HS-5 (cell line): ENCODE measurements at regions not wholly inside any gene's neighbourhood (a gene's known extent, or its start where the extent isn't known, plus 50 kb on each side); places are given as distances from the start of the nearest gene placed in this dataset.
"Not testable (repeated sequence)": the region's sequence is repeated elsewhere in the genome, so short reads cannot be mapped to it uniquely, and the experiment has no call there.

Experiments used
- DNase-seq: peaks from one replicate; pipeline ENCODE4 v3.0.0-alpha.2; 2012; ENCODE audit warnings: low read depth

DNA sequence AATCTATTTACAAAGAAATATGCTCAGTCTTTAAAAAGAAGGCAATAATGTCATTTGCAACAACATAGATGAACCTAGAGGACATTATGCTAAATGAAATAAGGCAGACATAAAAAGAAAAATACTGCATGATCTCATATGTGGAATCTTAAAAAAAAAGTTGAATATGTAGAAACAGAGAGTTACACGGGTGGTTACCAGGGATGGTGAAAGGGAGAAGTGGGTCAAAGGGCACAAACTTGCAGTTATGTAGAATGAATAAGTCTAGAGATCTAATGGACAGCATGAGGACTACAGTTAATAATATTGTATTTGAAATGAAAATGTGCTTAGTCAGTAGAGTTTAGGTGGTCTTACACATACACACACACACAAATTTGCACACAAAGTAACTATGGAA is 88.2 kb upstream of the CCDC71L start:
- DNase-seq, result no peak

DNA sequence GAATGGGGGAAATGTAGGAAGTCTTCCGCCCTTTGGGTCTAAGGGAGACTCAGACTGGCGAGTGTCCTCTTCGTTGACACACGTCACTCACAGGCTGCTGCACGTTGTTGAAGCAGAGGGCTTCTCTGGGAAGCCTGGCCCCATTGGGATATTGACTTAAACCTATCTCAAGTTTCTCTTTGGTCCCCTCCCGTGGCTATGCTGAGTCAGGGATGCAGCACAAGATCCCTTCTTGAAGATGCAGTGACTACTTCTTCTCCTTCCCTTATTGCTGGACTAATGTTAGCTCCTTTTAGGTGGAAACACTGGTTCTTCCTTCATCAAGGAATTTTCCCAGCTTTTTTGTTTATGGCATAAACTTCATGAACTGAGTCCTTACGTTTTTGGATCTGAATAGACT is 89.8 kb upstream of the CCDC71L start:
- DNase-seq, result no peak

DNA sequence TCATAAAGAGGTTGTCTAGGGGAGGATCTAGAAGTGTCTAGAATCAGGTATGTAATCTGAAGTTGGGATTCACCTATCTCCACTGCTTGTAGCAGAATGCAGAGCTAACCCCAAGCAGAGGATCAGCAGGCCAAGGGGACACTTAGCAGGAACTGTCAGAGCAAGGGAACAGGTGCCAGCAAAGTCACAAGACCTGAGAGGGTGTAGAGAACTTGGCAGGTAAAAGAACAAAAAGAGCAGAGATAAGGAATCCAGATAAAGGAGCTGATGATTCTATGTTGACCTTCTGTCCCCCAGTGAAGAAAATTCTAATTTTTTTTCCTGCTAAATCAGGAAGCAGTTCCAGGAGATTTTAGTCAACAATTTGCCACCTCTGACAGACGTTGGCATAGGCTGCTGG is 91.4 kb upstream of the CCDC71L start:
- no peak for DNase-seq

DNA sequence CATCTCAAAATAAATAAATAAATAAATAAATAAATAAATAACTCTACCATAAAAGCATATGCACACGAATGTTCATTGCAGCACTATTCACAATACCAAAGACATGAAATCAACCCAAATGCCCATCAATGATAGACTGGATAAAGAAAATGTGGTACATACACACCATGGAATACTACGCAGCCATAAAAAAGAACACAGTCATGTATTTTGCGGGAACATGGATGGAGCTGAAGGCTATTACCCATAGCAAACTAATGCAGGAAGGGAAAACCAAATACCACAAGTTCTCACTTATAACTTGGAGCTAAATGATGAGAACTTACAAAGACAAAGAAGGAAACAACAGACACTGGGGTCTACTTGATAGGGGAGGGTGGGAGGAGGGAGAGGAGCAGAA is 94.1 kb upstream of the CCDC71L start:
- DNase-seq, result not testable (repeated sequence)

DNA sequence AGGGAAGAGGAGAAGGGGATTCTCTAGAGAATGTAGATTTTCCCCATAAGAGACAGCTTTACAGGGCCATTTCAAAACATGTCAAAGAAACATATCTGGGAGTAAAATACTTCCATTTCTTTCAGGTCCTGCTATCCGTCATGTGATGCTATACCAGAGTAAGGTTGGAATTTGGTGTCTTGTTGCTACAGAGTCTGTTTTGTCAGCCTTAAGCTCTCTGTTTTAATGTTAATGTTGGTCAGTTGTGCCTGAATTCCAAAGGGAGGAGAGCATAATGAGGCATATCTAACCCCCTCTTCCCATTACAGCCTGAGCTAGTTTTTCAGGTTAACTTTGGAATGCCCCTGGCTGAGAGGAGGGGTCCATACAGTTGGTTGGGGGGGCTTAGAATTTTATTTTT is 94.7 kb upstream of the CCDC71L start:
- no peak for DNase-seq

GRCh38 chr7:106756071-106756470 is 95.1 kb upstream of the CCDC71L start:
- DNase-seq, result no peak

GRCh38 chr7:106756884-106757283 is 95.9 kb upstream of the CCDC71L start:
- DNase-seq, result no peak

- no peak for DNase-seq
Observed at GRCh38 chr7:106757846-106758245, 96.9 kb upstream of the CCDC71L start.

GRCh38 chr7:106762845-106763244 is 101.9 kb upstream of the CCDC71L start:
- DNase-seq, result not testable (repeated sequence)

DNA sequence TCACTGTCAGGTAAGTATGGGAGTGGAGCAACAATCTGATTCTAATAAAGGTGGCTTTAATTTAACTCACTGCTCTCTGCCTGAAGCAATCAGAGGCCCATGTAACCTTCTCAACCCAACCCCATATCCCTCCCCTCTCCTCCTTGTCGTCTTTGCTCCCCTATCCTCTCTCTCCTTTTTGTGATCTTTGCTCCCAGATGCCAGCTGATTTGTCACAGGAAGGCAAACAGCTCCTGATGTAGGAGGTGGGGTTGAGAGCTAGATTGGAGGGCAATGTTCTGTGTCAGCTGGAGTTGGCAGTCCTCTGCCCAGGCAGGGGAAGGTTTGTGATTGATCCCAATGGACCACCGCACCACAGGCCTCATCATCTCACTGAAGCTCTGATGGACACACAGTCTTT is 101.4 kb upstream of the PIK3CG start:
- DNase-seq, result no peak

DNA sequence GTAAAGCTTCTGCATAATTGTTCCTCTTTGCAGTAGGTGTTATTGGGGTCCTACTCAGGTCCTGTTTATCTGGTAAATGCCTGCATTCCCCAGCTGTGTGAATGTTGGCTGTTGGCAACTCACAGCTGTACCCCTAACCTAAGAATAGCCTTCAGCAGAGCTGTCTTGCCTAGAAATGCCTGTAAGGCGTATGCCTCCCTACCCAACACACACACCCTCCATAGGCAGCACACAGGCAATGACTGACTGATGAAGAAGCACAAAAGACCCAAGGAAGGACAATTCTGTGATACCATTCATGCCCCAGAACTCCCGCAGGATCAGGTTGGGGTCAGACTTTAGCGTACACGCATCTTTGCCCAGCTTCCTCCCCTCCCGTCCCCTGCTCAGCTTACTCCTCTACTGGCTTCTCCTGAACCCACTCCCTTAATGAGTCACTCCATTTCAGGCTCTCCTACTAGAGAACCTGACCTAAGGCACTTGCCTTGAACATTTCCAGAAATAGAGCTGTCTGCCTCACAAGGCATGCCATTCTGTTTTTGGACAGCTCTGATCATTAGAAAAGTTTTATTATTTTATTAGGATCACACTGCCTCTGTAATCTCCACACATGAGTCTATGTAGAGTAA is 99.2 kb upstream of the PIK3CG start:
- no peak for DNase-seq

DNA sequence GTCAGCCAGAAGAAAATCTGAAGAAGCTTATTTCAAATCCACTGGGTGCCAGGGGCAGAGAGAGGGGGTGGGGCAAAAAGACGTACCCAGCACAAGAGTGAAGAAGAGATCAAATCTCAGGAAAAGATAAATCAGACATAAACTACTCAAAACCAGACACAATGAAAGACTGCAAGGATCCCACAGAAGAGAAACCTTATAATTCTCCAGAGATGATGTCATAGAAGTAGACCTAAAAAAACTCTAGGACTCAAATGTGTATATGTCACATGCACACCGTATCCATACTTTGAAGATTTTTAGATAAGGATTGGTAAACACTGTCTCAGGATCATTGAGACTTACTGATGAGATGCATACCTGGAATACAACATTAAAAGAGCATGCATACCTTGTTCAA is 98.5 kb upstream of the PIK3CG start:
- no peak for DNase-seq

- DNase-seq, result no peak
Observed at GRCh38 chr7:106767078-106767477, 98.0 kb upstream of the PIK3CG start.

GRCh38 chr7:106767498-106768323 is 97.4 kb upstream of the PIK3CG start:
- DNase-seq, result no peak

- DNase-seq, result no peak
Observed at GRCh38 chr7:106768324-106768751, 96.7 kb upstream of the PIK3CG start.

DNA sequence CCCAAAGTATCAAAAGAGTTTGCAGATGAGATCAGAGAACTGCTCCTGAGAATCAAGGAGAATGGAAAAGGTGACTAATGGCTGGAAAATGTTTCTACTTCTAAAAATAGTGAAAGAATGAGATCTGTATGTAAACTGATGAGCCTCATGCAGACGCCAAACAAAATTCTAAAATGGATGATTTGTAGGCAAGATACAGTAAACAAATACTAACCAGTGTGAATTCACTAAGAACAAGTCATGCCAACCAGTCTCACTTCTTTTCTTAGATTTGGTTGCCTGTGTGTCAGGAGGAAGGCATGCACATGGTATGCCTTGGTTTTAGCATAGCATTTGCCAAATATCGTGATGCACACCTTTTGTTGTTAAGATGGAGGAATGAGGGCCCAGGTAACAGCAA is 94.9 kb upstream of the PIK3CG start:
- DNase-seq, result peak; percentile 69

DNA sequence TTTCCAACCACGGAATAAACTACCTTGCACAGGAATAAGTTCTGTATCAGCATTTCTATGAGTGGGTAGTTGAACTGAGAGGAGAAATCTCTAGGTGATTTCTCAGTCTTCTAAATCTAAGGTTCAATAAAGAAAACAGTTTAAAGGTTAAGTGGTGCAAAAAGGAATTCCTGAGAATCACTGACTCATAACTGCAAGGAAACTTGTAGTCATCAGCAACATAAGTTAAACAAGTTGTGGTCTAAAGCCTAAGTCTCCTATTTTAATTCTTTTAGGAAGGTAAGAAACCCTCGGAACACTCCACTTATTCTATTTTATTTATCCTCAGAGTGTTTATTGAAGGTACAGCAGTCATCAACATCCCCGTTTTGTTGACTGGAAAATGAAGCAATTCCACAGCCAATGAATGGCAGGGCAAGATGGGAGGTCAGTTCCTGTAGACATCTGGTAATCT is 92.4 kb upstream of the PIK3CG start:
- DNase-seq, result peak; percentile 45

- DNase-seq, result no peak
Observed at GRCh38 chr7:106773228-106773627, 91.9 kb upstream of the PIK3CG start.

DNA sequence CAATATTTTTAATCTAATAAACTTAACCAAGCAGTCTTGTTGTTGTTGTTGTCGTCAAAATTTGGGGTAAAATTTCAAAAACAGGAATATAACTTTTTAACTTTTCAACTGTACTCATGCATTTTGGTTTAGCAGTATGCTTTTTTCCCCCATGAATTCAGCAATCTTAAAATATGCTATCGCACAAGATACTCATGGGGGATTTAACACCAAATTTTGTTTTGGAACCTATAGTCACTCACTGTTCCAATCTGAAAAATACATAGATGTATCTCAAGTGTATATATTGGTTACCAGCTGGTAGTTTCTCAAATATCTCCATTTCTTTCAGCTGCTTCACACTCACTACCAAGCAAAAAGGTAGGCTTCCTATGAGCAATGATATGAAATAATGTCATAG is 91.4 kb upstream of the PIK3CG start:
- DNase-seq, result no peak

DNA sequence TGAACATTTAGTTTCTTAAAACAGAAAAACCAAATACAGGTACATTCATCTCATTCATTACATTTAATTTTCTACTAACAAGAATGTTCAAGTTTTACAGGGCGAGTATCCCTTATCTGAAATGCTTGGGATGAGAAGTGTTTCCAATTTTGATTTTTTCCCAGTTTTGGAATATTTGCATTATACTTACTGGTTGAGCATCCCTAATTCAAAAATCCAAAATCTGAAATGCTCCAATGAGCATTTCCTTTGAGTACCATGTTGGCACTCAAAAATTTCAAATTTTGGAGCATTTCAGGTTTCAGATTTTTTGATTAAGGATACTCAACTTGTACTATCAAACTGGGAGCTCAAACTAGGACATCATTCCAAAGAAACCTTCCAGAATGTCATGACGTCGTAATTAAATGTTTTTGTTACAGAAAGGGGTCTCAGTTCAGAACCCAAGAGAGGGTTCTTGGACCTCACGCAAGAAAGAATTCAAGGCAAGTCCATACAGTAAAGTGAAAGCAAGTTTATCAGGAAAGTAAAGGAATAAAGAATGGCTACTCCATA is 90.8 kb upstream of the PIK3CG start:
- no peak for DNase-seq

DNA sequence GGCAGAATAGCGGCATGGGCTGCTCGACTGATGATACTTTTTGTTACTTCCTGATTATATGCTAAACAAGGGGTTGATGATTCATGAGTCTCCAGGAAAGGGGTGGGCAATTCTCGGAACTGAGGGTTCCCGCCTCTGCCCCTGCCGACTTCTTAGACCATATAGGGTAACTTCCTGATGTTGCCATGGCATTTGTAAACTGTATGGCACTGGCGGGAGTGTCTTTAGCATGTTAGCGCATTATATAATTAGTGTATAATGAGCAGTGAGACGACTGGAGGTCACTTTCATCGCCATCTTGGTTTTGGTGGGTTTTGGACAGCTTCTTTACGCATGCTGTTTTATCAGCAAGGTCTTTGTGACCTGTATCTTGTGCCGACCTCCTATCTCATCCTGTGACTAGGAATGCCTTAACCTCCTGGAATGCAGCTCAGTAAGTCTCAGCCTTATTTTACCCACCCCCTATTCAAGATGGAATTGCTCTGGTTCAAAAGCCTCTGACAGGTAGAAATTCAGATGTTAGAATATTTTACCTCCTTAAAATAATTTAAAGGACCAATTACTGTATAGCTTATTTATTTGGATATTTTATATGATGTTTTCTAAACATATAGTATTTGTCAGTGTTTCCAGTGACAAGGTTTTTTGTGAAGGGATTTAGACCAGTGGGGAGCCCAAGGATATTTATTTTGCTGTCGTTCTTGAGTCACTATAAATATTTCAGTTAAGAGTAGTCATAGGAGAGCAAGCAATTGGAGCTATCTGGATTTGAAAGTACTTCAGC is 90.1 kb upstream of the PIK3CG start:
- DNase-seq, result no peak

DNA sequence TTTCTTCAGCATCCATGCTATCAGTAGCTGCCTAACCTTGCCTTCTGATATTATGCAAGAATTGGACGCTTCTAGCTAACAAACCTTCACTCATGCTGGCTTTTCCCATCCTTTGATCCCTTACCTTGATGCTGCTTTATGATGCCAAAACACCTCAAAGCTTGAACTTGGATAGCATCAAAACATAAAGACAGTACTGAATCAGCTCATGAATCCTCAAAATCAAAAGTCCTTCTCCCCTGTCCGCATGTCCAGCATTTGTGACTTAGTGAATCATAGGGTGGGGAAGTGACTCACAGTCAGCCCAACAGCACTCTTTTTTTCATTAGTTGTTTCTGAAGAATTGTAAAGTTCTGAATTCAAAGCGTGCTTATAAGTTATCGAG is 89.5 kb upstream of the PIK3CG start:
- peak; percentile 54 for DNase-seq
